K562 (cell line): ENCODE measurements at regions not wholly inside any gene's neighbourhood (a gene's known extent, or its start where the extent isn't known, plus 50 kb on each side); places are given as distances from the start of the nearest gene placed in this dataset.

Experiments
- ATAC-seq: fragments of 200-7000 bp; cut with Tn5 transposase; 3 replicates; pipeline ENCODE4 v1.9.1; 2020; ENCODE audit warnings: moderate library complexity
- BruUV-seq: library from RNA; stranded (reverse); fragments of 400-500 nt; replicated peaks from 2 replicates; lab custom pipeline; 2021; lab: Mats Ljungman, UMichigan
- CTCF ChIA-PET: fragments of 300-600 bp; formaldehyde crosslinking; extraction: SDS; loops from one replicate; lab custom pipeline; 2021; ENCODE audit warnings: low intra/inter-chr PET ratio; lab: Yijun Ruan, JAX
- POLR2A ChIA-PET: fragments of 300-600, 350-650 bp; sonication (Branson Sonifier 250); formaldehyde crosslinking; extraction: SDS; loops from one replicate; lab custom pipeline; 2021; ENCODE audit warnings: antibody characterized with exemption, inconsistent platforms; lab: Yijun Ruan, JAX
- DNase-seq, 4 experiments: peaks; one replicate each; pipeline versions ENCODE4 v3.0.0 to v3.0.0-alpha.2; 2011 to 2018; ENCODE audit warnings: low spot score in 3 of 4, mixed read lengths in 3 of 4; ENCODE audit errors: extremely low read depth in 1 of 4
- FAIRE-seq: peaks from 2 replicates; lab custom pipeline; 2011; peaks lifted over from hg19 to GRCh38; lab: Jason Lieb, UNC
- H2AFZ ChIP-seq: 2 replicates; pipeline ENCODE4 v1.6.0; 2011; ENCODE audit warnings: low read depth, low read length, control low read depth, inconsistent platforms
- H3K27ac ChIP-seq: fragments of 200-600 bp; 3 replicates; pipeline ENCODE4 v1.8.0; 2011; ENCODE audit warnings: low read depth, mild to moderate bottlenecking, control low read depth, inconsistent platforms, low read length, moderate library complexity, mixed read lengths; ENCODE audit errors: extremely low read depth
- H3K27me3 ChIP-seq, 2 experiments: fragments of 300-600 bp in 1 of 2; 2 replicates in 1 of 2; 3 replicates in 1 of 2; pipeline versions ENCODE4 v1.6.0 to v1.8.0; 2011; ENCODE audit warnings: inconsistent platforms in 2 of 2, low read length in 2 of 2, mild to moderate bottlenecking in 1 of 2, mixed read lengths in 1 of 2, moderate library complexity in 1 of 2; ENCODE audit not compliant: control insufficient read depth in 2 of 2, insufficient read depth in 2 of 2
- H3K36me3 ChIP-seq: fragments of 300-600 bp; 3 replicates; pipeline ENCODE4 v1.8.0; 2011; ENCODE audit warnings: mild to moderate bottlenecking, low read length, inconsistent platforms; ENCODE audit not compliant: control insufficient read depth, insufficient read depth
- H3K4me1 ChIP-seq, 2 experiments: fragments of 200-600 bp in 1 of 2; replicated peaks in 1 of 2; 2 replicates in 1 of 2; 3 replicates in 1 of 2; pipeline versions ENCODE4 v1.5.1 to v1.8.0; 2011; ENCODE audit warnings: inconsistent platforms in 2 of 2, low read length in 2 of 2, mild to moderate bottlenecking in 1 of 2, mixed read lengths in 1 of 2, moderate library complexity in 1 of 2; ENCODE audit not compliant: control insufficient read depth in 2 of 2, insufficient read depth in 2 of 2
- H3K4me2 ChIP-seq: 2 replicates; pipeline ENCODE4 v1.6.1; 2011; ENCODE audit warnings: low read length, control low read depth, inconsistent platforms, mixed read lengths; ENCODE audit not compliant: insufficient read depth
- H3K4me3 ChIP-seq: fragments of 200-600 bp; sonication (generic), shearing (Covaris generic); 2 replicates; pipeline ENCODE4 v1.5.1; 2016; ENCODE audit warnings: control low read depth, inconsistent platforms
- H3K79me2 ChIP-seq: fragments of 200-600 bp; 3 replicates; pipeline ENCODE4 v1.8.0; 2011; ENCODE audit warnings: low read length, inconsistent platforms; ENCODE audit not compliant: control insufficient read depth, insufficient read depth
- H3K9ac ChIP-seq, 2 experiments: 2 replicates each; pipeline versions ENCODE4 v1.6.0 to v1.6.1; 2011; ENCODE audit warnings: low read depth in 2 of 2, low read length in 2 of 2, control low read depth in 1 of 2, inconsistent platforms in 1 of 2, mild to moderate bottlenecking in 1 of 2, mixed read lengths in 1 of 2; ENCODE audit not compliant: insufficient read depth in 1 of 2
- H3K9me1 ChIP-seq: one replicate; pipeline ENCODE4 v1.6.0; 2011; ENCODE audit warnings: inconsistent platforms, mild to moderate bottlenecking, low read length, moderate library complexity; ENCODE audit not compliant: control insufficient read depth, insufficient read depth
- H3K9me3 ChIP-seq: replicated peaks from 2 replicates; pipeline ENCODE4 v1.5.1; 2011; ENCODE audit warnings: low read depth, low read length, inconsistent platforms; ENCODE audit not compliant: control insufficient read depth, insufficient read depth
- H4K20me1 ChIP-seq: replicated peaks from 2 replicates; pipeline ENCODE4 v1.6.1; 2011; ENCODE audit warnings: low read length, inconsistent platforms, mixed read lengths; ENCODE audit not compliant: control insufficient read depth, insufficient read depth
- ARID3B ChIP-seq: fragments of 250-450 bp; sonication (Bioruptor Pico); IDR thresholded peaks from 2 replicates; pipeline ENCODE4 v1.4.0; 2020; ENCODE audit warnings: borderline replicate concordance
- KHSRP ChIP-seq: fragments of 450-650 bp; IDR thresholded peaks from 2 replicates; pipeline ENCODE4 v1.6.1; 2017
- POLR2A ChIP-seq: fragments of 450-650 bp; conservative IDR thresholded peaks from 2 replicates; pipeline ENCODE4 v1.6.1; 2016
- TBP ChIP-seq: optimal IDR thresholded peaks from 2 replicates; pipeline ENCODE3; 2011; ENCODE audit warnings: low read depth, low read length, improper control_type of control experiment
- ZBTB11 ChIP-seq, 3 experiments: fragments of 200-800 bp in 1 of 3; fragments of 250-450 bp in 1 of 3; fragments of 450-650 bp in 1 of 3; sonication (Bioruptor Pico) in 1 of 3; sonication (Bioruptor generic) in 1 of 3; formaldehyde crosslinking in 1 of 3; IDR thresholded peaks; 2 replicates each; pipeline versions ENCODE4 v1.6.1 to v1.8.0; 2016 to 2022; ENCODE audit warnings: mild to moderate bottlenecking in 2 of 3, missing genetic modification characterization in 2 of 3, missing compliant biosample characterization in 1 of 3, moderate library complexity in 1 of 3
- ZNF134 ChIP-seq: fragments of 250-450 bp; sonication (Bioruptor Pico); conservative IDR thresholded peaks from 2 replicates; pipeline ENCODE4 v1.4.0; 2020
- ZNF24 ChIP-seq: fragments of 450-650 bp; IDR thresholded peaks from 2 replicates; pipeline ENCODE4 v1.6.1; 2016
- ZNF449 ChIP-seq: fragments of 250-450 bp; sonication (Bioruptor Pico); IDR thresholded peaks from 2 replicates; pipeline ENCODE4 v1.8.0; 2022; ENCODE audit warnings: moderate library complexity, mild to moderate bottlenecking, inconsistent platforms
- WGBS: fragments of 100-300 bp; shearing (Covaris generic); methylation state at CpG from one replicate; pipeline ENCODE4 v1.1.6; 2016; ENCODE audit warnings: low coverage, mixed read lengths; ENCODE audit not compliant: insufficient coverage; ENCODE audit errors: missing lambda C conversion rate; 5-methylcytosine and 5-hydroxymethylcytosine counted together
- in situ Hi-C: fragments of 300-500 bp; cut with MboI; formaldehyde crosslinking; loops from 4 replicates; pipeline ENCODE4 v1.15.0; 2018; ENCODE audit warnings: inconsistent platforms, mixed read lengths
- intact Hi-C: fragments of 100-400 bp; cut with micrococcal nuclease; formaldehyde crosslinking; loops from 2 replicates; pipeline ENCODE4 v1.14.2; 2022
- TF ChIP-seq, protein P1 (sequence below): fragments of 200-800 bp; sonication (Bioruptor generic); IDR thresholded peaks from 2 replicates; pipeline ENCODE4 v1.6.1; 2017; ENCODE audit warnings: missing genetic modification characterization, missing compliant biosample characterization
- TF ChIP-seq, protein P2 (sequence below): fragments of 250-450 bp; sonication (Bioruptor Pico); IDR thresholded peaks from 2 replicates; pipeline ENCODE4 v1.4.0; 2020; ENCODE audit warnings: mild to moderate bottlenecking, moderate library complexity, borderline replicate concordance

DNA sequence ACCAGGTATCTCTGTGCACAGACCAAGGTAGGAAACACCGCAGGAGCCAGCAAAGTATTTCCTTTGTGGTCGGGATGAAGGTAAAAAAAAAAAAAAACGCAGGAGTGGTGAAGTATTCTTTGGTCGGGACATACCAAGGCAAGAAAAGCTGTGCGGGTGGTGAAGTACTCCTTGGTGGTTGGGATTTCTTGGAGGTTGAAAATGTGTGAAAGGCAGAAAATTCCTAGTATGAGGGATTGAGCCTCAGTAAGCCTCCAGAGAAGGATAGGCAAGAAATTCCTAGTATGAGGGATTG lies 802.6 kb downstream of the PLA2G4A start (continued):
- no peak for TF ChIP-seq ARID3B (CRISPR knock-in tag)
- TF ChIP-seq ZNF449 = no peak
- TF ChIP-seq ZNF134 (CRISPR knock-in tag) = no peak

DNA sequence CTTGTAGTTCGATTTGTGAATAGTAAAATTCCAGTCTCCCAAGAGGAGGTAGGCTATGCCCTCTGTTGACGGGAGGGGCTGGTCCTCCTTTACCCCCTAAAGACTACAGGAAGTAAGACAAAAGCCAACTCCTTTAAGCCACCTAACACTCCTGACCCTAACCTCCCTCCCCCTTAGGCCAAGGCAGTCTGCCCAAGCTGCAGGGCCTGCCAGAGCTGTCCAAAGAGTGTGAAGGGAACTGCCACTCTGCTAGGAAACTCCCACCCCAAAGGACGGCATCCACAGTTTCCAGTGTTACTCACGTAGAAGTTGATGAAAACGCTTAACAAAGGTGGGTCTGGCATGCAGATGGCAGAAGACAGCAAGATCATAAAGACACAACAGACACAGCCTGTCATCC lies 803.2 kb downstream of the PLA2G4A start:
- Histone ChIP-seq H3K4me2 (no peak overlapping the region), H3K79me2 (no peaks in the 10 kb centered on the region), H3K36me3 (no peaks in the 10 kb centered on the region), H3K9me3 (peaks cover 3% of the 10 kb centered on the region; the same call in 1 of the 2 replicates), H3K4me3 (no peak overlapping the region), H3K27ac (no peak overlapping the region), H3K4me1 (no peaks in the 10 kb centered on the region)
- CTCF ChIA-PET = no interaction called here
- WGBS = 0% methylated on average over 5 of the region's 5 CpGs
- FAIRE-seq (no peak), ATAC-seq (no peak)
- in situ Hi-C loops = no loop called here
- BruUV-seq = no TSS peak
- TF ChIP-seq KHSRP (no peak), TBP (no peak), POLR2A (no peak), ZNF24 (no peak), ZBTB11 (CRISPR knock-in tag; IDR thresholded peaks at IDR 0.05) (no peak)
- TF ChIP-seq, protein P1, sequence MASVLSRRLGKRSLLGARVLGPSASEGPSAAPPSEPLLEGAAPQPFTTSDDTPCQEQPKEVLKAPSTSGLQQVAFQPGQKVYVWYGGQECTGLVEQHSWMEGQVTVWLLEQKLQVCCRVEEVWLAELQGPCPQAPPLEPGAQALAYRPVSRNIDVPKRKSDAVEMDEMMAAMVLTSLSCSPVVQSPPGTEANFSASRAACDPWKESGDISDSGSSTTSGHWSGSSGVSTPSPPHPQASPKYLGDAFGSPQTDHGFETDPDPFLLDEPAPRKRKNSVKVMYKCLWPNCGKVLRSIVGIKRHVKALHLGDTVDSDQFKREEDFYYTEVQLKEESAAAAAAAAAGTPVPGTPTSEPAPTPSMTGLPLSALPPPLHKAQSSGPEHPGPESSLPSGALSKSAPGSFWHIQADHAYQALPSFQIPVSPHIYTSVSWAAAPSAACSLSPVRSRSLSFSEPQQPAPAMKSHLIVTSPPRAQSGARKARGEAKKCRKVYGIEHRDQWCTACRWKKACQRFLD (CRISPR knock-in tag) = no peak
- TF ChIP-seq, protein P2, sequence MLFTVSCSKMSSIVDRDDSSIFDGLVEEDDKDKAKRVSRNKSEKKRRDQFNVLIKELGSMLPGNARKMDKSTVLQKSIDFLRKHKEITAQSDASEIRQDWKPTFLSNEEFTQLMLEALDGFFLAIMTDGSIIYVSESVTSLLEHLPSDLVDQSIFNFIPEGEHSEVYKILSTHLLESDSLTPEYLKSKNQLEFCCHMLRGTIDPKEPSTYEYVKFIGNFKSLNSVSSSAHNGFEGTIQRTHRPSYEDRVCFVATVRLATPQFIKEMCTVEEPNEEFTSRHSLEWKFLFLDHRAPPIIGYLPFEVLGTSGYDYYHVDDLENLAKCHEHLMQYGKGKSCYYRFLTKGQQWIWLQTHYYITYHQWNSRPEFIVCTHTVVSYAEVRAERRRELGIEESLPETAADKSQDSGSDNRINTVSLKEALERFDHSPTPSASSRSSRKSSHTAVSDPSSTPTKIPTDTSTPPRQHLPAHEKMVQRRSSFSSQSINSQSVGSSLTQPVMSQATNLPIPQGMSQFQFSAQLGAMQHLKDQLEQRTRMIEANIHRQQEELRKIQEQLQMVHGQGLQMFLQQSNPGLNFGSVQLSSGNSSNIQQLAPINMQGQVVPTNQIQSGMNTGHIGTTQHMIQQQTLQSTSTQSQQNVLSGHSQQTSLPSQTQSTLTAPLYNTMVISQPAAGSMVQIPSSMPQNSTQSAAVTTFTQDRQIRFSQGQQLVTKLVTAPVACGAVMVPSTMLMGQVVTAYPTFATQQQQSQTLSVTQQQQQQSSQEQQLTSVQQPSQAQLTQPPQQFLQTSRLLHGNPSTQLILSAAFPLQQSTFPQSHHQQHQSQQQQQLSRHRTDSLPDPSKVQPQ (CRISPR knock-in tag) = no peak
- TF ChIP-seq, all 486 proteins: peak for 0
- intact Hi-C loops = no loop called here
- no peaks in the 10 kb centered on the region for H4K20me1 ChIP-seq
- H3K9me1 ChIP-seq = no peaks in the 10 kb centered on the region
- no peak overlapping the region for H2AFZ ChIP-seq
- no peaks in the 10 kb centered on the region for H3K27me3 ChIP-seq
- no peak overlapping the region for H3K9ac ChIP-seq
- no peak for DNase-seq
- POLR2A ChIA-PET = no interaction called here
